AG10803 (cell line): ENCODE measurements at regions not wholly inside any gene's neighbourhood (a gene's known extent, or its start where the extent isn't known, plus 50 kb on each side); places are given as distances from the start of the nearest gene placed in this dataset.

Source experiments
- DNase-seq: peaks from one replicate; pipeline ENCODE4 v3.0.0; 2010; ENCODE audit warnings: low read depth
- H3K4me3 ChIP-seq: 2 replicates; pipeline ENCODE4 v1.5.1; 2011; ENCODE audit warnings: mild to moderate bottlenecking, low read length, control low read depth
- CTCF ChIP-seq: conservative IDR thresholded peaks from 2 replicates; pipeline ENCODE4 v1.5.1; 2011; ENCODE audit warnings: mild to moderate bottlenecking, low read length, control low read depth, inconsistent platforms

- no peak for TF ChIP-seq CTCF
- H3K4me3 ChIP-seq = no peak overlapping the region
- DNase-seq = no peak
Observed at GRCh38 chr7:51802718-51803117, 486.1 kb upstream of the COBL start.

- no peak for DNase-seq
- TF ChIP-seq CTCF = no peak
Observed at GRCh38 chr7:51797371-51797770, 480.8 kb upstream of the COBL start.

GRCh38 chr7:51792796-51793195, 476.2 kb upstream of the COBL start:
- H3K4me3 ChIP-seq = no peak overlapping the region
- TF ChIP-seq CTCF = no peak

More at GRCh38 chr7:51797371-51797770, 480.8 kb upstream of the COBL start:
- H3K4me3 ChIP-seq = no peak overlapping the region

GRCh38 chr7:51789489-51789888, 472.9 kb upstream of the COBL start:
- no peak for DNase-seq
- no peak for TF ChIP-seq CTCF
- H3K4me3 ChIP-seq = no peak overlapping the region

More at GRCh38 chr7:51792796-51793195, 476.2 kb upstream of the COBL start:
- no peak for DNase-seq

GRCh38 chr7:51786284-51786683, 469.7 kb upstream of the COBL start:
- DNase-seq = no peak
- TF ChIP-seq CTCF = no peak
- no peak overlapping the region for H3K4me3 ChIP-seq

- H3K4me3 ChIP-seq = no peak overlapping the region
- no peak for DNase-seq
- TF ChIP-seq CTCF = no peak
Observed at GRCh38 chr7:51785876-51786275, 469.3 kb upstream of the COBL start.

GRCh38 chr7:51785171-51785570, 468.6 kb upstream of the COBL start:
- no peak for DNase-seq
- H3K4me3 ChIP-seq = no peak overlapping the region
- TF ChIP-seq CTCF = no peak
